MM.1S (cell line): ENCODE measurements at regions not wholly inside any gene's neighbourhood (a gene's known extent, or its start where the extent isn't known, plus 50 kb on each side); places are given as distances from the start of the nearest gene placed in this dataset.

Experiments
- DNase-seq: peaks from one replicate; pipeline ENCODE4 v3.0.0-alpha.2; 2015
- H2AFZ ChIP-seq: fragments of 300-600 bp; sonication (generic); 2 replicates; pipeline ENCODE4 v1.6.0; 2016; ENCODE audit warnings: antibody characterized with exemption, low read length
- H3F3A ChIP-seq: fragments of 300-600 bp; sonication (generic); 2 replicates; pipeline ENCODE4 v1.6.1; 2016; ENCODE audit warnings: mild to moderate bottlenecking, antibody characterized with exemption, low read length, moderate library complexity, mixed read lengths; ENCODE audit not compliant: insufficient read depth
- H3K27ac ChIP-seq: fragments of 300-600 bp; sonication (generic); 2 replicates; pipeline ENCODE4 v1.5.1; 2016; ENCODE audit warnings: mild to moderate bottlenecking, low read length
- H3K27me3 ChIP-seq: fragments of 300-600 bp; sonication (generic); replicated peaks from 2 replicates; pipeline ENCODE4 v1.6.0; 2016; ENCODE audit warnings: low read length; ENCODE audit not compliant: insufficient read depth
- H3K36me3 ChIP-seq: fragments of 300-600 bp; sonication (generic); replicated peaks from 2 replicates; pipeline ENCODE4 v1.6.1; 2016; ENCODE audit warnings: mild to moderate bottlenecking, low read length, mixed read lengths; ENCODE audit not compliant: insufficient read depth
- H3K4me1 ChIP-seq: fragments of 300-600 bp; sonication (generic); 2 replicates; pipeline ENCODE4 v1.6.1; 2016; ENCODE audit warnings: low read length, mixed read lengths
- H3K4me2 ChIP-seq: fragments of 300-600 bp; sonication (generic); 2 replicates; pipeline ENCODE4 v1.6.0; 2016; ENCODE audit warnings: low read depth, low read length
- H3K4me3 ChIP-seq: fragments of 300-600 bp; sonication (generic); 2 replicates; pipeline ENCODE4 v1.5.1; 2016; ENCODE audit warnings: low read length, mixed read lengths
- H3K79me2 ChIP-seq: fragments of 300-600 bp; sonication (generic); 2 replicates; pipeline ENCODE4 v1.6.1; 2016; ENCODE audit warnings: mixed run types, low read length, mixed read lengths
- H3K9ac ChIP-seq: fragments of 300-600 bp; sonication (generic); 2 replicates; pipeline ENCODE4 v1.6.1; 2016; ENCODE audit warnings: low read length, mixed read lengths
- H3K9me2 ChIP-seq: fragments of 300-600 bp; sonication (generic); replicated peaks from 2 replicates; pipeline ENCODE4 v1.6.1; 2016; ENCODE audit warnings: mild to moderate bottlenecking, low read length, mixed read lengths; ENCODE audit not compliant: insufficient read depth
- H3K9me3 ChIP-seq: fragments of 300-600 bp; sonication (generic); replicated peaks from 2 replicates; pipeline ENCODE4 v1.6.1; 2016; ENCODE audit warnings: mild to moderate bottlenecking, low read length, mixed read lengths; ENCODE audit not compliant: insufficient read depth
- H4K20me1 ChIP-seq: fragments of 300-600 bp; sonication (generic); 2 replicates; pipeline ENCODE4 v1.6.1; 2016; ENCODE audit warnings: mild to moderate bottlenecking, low read length, moderate library complexity, mixed read lengths; ENCODE audit not compliant: insufficient read depth
- CTCF ChIP-seq: fragments of 300-600 bp; sonication (generic); IDR thresholded peaks from 2 replicates; pipeline ENCODE4 v1.5.1; 2016; ENCODE audit warnings: antibody characterized with exemption, low read length, mixed read lengths
- EZH2 ChIP-seq: fragments of 300-600 bp; sonication (generic); optimal IDR thresholded peaks from 2 replicates; pipeline ENCODE3; 2017; ENCODE audit warnings: low read depth, mild to moderate bottlenecking, antibody characterized with exemption, low read length, mixed read lengths
- EZH2phosphoT487 ChIP-seq: fragments of 300-600 bp; sonication (generic); IDR thresholded peaks from 2 replicates; pipeline ENCODE4 v1.6.1; 2018; ENCODE audit warnings: antibody characterized with exemption, low read length

GRCh38 chr10:3509355-3509754 is 275.7 kb downstream of the KLF6 start:
- H3K27me3 ChIP-seq: no peaks in the 10 kb centered on the region
- no peaks in the 10 kb centered on the region for H3K9me3 ChIP-seq
- H3K4me3 ChIP-seq: no peak overlapping the region
- H3K9ac ChIP-seq: no peak overlapping the region
- H3K27ac ChIP-seq: no peak overlapping the region
- no peaks in the 10 kb centered on the region for H4K20me1 ChIP-seq
- no peaks in the 10 kb centered on the region for H3K79me2 ChIP-seq
- no peak for DNase-seq
- no peak overlapping the region for H3K4me2 ChIP-seq
- H3K4me1 ChIP-seq: no peaks in the 10 kb centered on the region
- TF ChIP-seq CTCF: no peak
- TF ChIP-seq EZH2phosphoT487: no peak
- TF ChIP-seq EZH2: no peak
- no peak overlapping the region for H2AFZ ChIP-seq
- no peaks in the 10 kb centered on the region for H3K36me3 ChIP-seq
- no peaks in the 10 kb centered on the region for H3F3A ChIP-seq
- H3K9me2 ChIP-seq: no peaks in the 10 kb centered on the region

GRCh38 chr10:3503299-3503698 is 281.7 kb downstream of the KLF6 start:
- H3K27me3 ChIP-seq: no peaks in the 10 kb centered on the region
- no peaks in the 10 kb centered on the region for H3K4me1 ChIP-seq
- no peak overlapping the region for H3K27ac ChIP-seq
- H4K20me1 ChIP-seq: no peaks in the 10 kb centered on the region
- no peak overlapping the region for H3K4me2 ChIP-seq
- no peak for DNase-seq
- no peaks in the 10 kb centered on the region for H3K36me3 ChIP-seq
- H3K4me3 ChIP-seq: no peak overlapping the region
- TF ChIP-seq CTCF (no peak), EZH2phosphoT487 (no peak), EZH2 (no peak)
- no peaks in the 10 kb centered on the region for H3K9me3 ChIP-seq
- H3K9ac ChIP-seq: no peak overlapping the region
- no peaks in the 10 kb centered on the region for H3F3A ChIP-seq
- H2AFZ ChIP-seq: no peak overlapping the region
- no peaks in the 10 kb centered on the region for H3K9me2 ChIP-seq
- no peaks in the 10 kb centered on the region for H3K79me2 ChIP-seq

GRCh38 chr10:3502673-3503072 is 282.3 kb downstream of the KLF6 start:
- Histone ChIP-seq H3K4me2 (no peak overlapping the region), H3K9ac (no peak overlapping the region), H3K36me3 (no peaks in the 10 kb centered on the region), H2AFZ (no peak overlapping the region), H4K20me1 (no peaks in the 10 kb centered on the region), H3F3A (no peaks in the 10 kb centered on the region), H3K9me3 (no peaks in the 10 kb centered on the region), H3K79me2 (no peaks in the 10 kb centered on the region), H3K4me1 (no peaks in the 10 kb centered on the region), H3K27ac (no peak overlapping the region), H3K4me3 (no peak overlapping the region), H3K27me3 (no peaks in the 10 kb centered on the region), H3K9me2 (no peaks in the 10 kb centered on the region)
- DNase-seq: no peak
- no peak for TF ChIP-seq EZH2phosphoT487

- TF ChIP-seq EZH2 (no peak), EZH2phosphoT487 (no peak), CTCF (no peak)
- Histone ChIP-seq H3K36me3 (no peaks in the 10 kb centered on the region), H3K4me3 (no peak overlapping the region), H2AFZ (no peak overlapping the region), H3K9me2 (no peaks in the 10 kb centered on the region), H3F3A (no peaks in the 10 kb centered on the region), H3K9ac (no peak overlapping the region), H3K9me3 (no peaks in the 10 kb centered on the region), H3K27me3 (no peaks in the 10 kb centered on the region), H3K27ac (no peak overlapping the region), H3K4me2 (no peak overlapping the region), H3K79me2 (no peaks in the 10 kb centered on the region), H3K4me1 (no peaks in the 10 kb centered on the region), H4K20me1 (no peaks in the 10 kb centered on the region)
- no peak for DNase-seq
These were observed 284.6 kb downstream of the KLF6 start for GRCh38 chr10:3500408-3500856.
